GM12892 (cell line): ENCODE measurements at regions not wholly inside any gene's neighbourhood (a gene's known extent, or its start where the extent isn't known, plus 50 kb on each side); places are given as distances from the start of the nearest gene placed in this dataset.

Experiments
- POLR2AphosphoS5 ChIP-seq: IDR thresholded peaks from 2 replicates; pipeline ENCODE4 v1.6.1; 2011; ENCODE audit warnings: low read depth, low read length, control low read depth
- TAF1 ChIP-seq: IDR thresholded peaks from 2 replicates; pipeline ENCODE4 v1.6.1; 2011; ENCODE audit warnings: low read depth, mild to moderate bottlenecking, control low read depth, low read length, borderline replicate concordance

DNA sequence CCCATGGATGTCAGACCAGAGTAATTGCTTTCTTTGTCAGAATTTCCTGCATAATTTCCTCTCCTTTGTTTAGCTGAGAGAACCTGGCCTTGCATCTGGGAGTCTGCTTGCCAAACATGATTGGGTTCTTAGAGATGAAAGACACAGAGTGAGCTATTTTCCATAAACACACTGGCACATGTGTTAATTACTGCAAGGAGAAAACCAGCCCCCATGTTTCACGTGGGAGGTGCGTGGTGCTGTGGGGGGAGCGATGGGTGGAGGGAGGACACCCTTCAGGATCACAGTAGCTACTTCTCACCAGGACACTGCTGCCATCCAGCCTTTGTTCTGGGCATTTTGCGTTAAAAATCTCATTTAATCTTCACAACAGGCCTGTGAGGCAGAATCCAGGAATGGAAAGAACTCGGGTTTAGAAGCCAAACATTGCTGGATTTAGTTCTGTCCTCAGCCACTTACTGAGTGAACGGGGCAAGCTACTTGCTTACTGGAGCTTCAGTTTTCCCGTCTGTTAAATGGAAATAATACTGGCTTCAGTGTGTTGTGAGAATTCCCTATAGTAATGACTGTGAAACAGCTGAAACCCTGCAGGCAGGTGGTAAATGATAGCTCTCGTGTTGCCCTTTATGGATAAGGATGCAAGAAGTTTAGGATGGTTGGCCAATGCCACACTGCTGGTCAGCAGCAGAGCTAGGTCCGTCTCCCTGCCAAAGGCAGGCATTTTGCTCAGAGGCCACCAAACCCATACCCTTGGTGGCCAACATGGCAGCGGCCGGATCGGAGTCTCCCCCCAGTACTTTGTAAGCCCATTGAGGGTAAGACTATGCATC is 100.1 kb upstream of the ASAP2 start:
- no peak for TF ChIP-seq POLR2AphosphoS5
- TF ChIP-seq TAF1, result no peak
